ENCODE measurements at regions not wholly inside any gene's neighbourhood (a gene's known extent, or its start where the extent isn't known, plus 50 kb on each side); places are given as distances from the start of the nearest gene placed in this dataset.
A peak's percentile ranks its signal among the peaks of the same experiment; 100 is the strongest.

DNA sequence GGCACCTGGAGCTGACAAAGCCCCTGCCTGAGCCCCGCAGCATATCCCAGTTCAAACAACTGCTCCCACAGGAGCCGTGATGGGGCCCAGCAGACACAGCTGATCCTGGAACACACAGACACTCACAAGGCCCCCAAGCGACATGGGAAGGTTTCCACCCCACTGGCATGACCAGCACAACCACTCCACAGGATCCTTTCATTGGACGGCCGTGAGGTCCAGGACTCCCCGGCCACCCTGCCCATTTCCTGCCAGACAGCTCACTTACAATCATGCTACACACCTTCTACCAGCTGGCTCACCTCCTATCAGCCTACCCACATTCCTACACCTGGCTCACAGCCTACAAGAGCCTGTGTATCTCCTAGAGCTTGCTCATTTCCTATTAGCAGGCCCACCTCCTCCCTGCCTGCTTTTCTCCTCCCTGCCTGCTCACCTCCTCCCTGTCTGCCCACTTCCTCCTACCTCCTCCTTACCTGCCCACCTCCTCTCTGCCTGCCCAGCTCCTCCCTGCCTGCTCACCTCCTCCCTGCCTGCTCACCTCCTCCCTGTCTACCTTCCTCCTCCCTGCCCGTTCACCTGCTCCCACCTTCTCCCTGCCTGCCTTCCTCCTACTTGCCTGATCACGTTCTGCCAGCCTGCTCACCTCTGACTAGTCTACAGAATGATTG is 73.9 kb downstream of the MATN1 start:
- TF ChIP-seq, protein P1, sequence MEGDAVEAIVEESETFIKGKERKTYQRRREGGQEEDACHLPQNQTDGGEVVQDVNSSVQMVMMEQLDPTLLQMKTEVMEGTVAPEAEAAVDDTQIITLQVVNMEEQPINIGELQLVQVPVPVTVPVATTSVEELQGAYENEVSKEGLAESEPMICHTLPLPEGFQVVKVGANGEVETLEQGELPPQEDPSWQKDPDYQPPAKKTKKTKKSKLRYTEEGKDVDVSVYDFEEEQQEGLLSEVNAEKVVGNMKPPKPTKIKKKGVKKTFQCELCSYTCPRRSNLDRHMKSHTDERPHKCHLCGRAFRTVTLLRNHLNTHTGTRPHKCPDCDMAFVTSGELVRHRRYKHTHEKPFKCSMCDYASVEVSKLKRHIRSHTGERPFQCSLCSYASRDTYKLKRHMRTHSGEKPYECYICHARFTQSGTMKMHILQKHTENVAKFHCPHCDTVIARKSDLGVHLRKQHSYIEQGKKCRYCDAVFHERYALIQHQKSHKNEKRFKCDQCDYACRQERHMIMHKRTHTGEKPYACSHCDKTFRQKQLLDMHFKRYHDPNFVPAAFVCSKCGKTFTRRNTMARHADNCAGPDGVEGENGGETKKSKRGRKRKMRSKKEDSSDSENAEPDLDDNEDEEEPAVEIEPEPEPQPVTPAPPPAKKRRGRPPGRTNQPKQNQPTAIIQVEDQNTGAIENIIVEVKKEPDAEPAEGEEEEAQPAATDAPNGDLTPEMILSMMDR (IDR thresholded peaks at IDR 0.05; ENCODE audit: insufficient read depth, low read length, poor library complexity, severe bottlenecking): no peak
- DNase-seq (ENCODE audit: low read depth): peak; percentile 18

DNA sequence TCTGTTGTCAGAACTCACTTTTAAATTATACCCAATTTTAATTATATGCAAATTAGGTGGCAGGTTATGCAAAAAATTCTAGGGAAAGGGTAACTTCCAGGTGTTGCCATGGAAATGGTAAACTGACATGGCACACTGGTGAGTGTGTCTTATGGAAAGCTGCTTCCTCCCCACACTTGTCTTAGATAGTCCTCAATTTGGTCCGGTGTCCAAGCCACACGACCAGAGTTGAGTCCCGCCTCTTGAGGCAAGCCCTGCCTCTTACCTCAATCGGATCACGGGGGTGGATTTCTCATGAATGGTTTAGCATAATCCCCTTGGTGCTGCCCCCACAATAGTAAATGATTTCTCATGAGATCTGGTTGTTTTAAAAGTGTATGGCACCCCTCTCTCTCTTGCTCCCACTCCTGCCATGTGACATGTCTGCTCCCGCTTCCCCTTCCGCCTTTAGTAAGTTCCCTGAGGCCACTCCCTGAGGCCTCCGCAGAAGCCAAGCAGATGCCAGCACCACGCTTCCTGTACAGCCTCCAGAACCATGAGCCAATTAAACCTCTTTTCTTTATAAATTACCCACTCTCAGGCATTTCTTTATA is 74.9 kb downstream of the MATN1 start:
- Histone ChIP-seq H3K27me3 (ENCODE audit: control insufficient read depth, insufficient read depth, low read length) (peaks cover 11% of the 10 kb centered on the region), H3K36me3 (ENCODE audit: control insufficient read depth, insufficient read depth, low read length) (no peaks in the 10 kb centered on the region), H3K4me3 (ENCODE audit: low read depth, low read length) (no peak overlapping the region)
- TF ChIP-seq, protein P1 (IDR thresholded peaks at IDR 0.05; ENCODE audit: insufficient read depth, low read length, poor library complexity, severe bottlenecking): no peak
- no peak for DNase-seq (ENCODE audit: low read depth)

More for the DNA sequence above, 73.9 kb downstream of the MATN1 start:
- H3K4me3 ChIP-seq (ENCODE audit: low read depth, low read length): no peak overlapping the region
- peaks cover 9% of the 10 kb centered on the region for H3K27me3 ChIP-seq (ENCODE audit: control insufficient read depth, insufficient read depth, low read length)
- H3K36me3 ChIP-seq (ENCODE audit: control insufficient read depth, insufficient read depth, low read length): no peaks in the 10 kb centered on the region

DNA sequence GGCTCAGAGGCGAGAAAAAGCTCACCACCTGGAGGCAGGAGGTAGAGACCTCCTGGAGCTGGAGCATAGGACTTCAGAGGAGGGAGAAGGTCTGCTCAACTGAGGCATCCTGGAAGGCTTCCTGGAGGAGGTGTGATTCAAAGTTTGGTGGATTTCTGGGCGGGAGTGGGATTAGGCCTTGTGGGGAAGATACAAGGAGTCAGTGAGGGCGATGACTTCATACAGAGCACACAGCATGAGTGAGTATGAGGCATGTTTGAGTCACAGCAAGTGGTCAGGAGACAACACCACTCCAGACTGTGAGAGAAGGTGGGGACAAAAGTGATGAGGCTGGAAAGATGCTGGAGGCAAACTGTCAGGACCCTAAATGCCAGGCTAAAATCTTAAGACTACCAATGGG is 77.6 kb downstream of the MATN1 start:
- TF ChIP-seq, protein P1 (IDR thresholded peaks at IDR 0.05; ENCODE audit: insufficient read depth, low read length, poor library complexity, severe bottlenecking): no peak
- Histone ChIP-seq H3K36me3 (ENCODE audit: control insufficient read depth, insufficient read depth, low read length) (no peaks in the 10 kb centered on the region), H3K4me3 (ENCODE audit: low read depth, low read length) (no peak overlapping the region), H3K27me3 (ENCODE audit: control insufficient read depth, insufficient read depth, low read length) (peaks cover 20% of the 10 kb centered on the region)
- peak; percentile 35 for DNase-seq (ENCODE audit: low read depth)

DNA sequence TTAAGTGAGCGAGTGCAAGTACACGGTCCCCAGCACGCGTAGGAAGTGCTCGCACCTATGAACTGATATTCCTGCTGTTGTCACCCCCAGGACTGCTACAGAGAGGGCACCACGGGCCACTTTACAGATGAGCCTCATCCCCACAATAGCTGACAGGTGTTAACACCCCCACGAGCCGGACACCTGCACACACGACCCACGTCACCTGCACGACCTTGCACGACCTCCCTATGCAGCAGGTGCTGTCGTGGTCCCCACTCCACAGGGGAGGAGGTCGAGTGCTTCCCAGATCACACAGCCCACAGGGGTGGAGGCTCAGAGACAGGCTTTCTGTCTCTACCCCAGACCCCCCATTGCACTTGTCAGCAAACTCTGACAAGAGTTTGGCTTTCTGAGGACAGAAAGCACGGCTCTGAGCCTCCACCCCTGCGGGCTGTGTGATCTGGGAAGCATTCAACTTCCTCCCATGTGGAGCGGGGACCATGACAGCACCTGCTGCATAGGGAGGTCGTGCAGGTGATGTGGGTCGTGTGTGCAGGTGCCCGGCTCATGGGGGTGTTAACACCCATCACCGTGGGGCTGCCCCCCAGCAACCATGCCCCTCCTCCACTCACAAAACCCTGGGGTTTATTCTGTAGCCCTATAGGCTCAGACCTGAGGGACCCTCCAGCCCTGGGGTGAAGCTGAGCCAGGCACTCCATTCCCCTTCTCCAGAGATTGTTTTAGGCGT is 80.8 kb downstream of the MATN1 start:
- TF ChIP-seq, protein P1 (IDR thresholded peaks at IDR 0.05; ENCODE audit: insufficient read depth, low read length, poor library complexity, severe bottlenecking): no peak
- Histone ChIP-seq H3K4me3 (ENCODE audit: low read depth, low read length) (no peak overlapping the region), H3K27me3 (ENCODE audit: control insufficient read depth, insufficient read depth, low read length) (peaks cover 16% of the 10 kb centered on the region), H3K36me3 (ENCODE audit: control insufficient read depth, insufficient read depth, low read length) (no peaks in the 10 kb centered on the region)
- DNase-seq (ENCODE audit: low read depth): no peak

DNA sequence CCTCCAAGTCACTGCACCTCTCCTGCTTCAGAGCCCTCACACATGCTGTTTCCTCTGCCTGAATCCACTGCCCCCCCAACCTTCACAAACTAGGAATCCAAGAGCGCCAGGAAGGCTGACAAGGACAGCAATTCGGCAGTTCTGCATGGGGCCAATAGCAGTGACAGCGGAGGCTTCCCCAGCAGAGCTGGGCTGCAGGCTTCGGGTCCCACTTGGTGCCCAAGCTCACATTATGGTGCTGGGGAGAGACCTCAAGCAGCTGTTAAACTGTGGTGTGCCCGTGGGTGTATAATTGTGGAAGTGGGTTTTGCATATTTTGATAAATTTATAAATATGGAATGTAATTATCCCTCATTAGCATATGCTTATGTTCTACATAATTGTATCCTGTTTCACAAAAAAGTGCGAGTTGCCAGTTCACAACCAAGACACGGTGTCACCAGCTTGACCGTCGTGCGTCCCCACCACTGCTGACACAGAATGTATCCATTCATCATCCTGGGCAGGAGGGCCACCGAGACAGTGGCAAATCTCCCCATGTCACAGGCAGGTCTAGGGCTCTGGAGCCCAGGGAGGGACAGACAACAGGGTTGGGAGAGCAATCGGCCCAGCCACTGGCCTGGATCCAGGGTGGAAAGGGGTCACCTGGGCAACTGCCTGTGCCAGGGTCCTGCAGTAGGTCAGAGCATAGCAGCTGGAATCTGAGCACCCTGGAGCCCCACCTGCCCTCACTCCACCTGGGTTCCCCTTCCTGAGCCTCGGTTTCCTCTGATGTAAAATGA is 81.6 kb downstream of the MATN1 start:
- Histone ChIP-seq H3K4me3 (ENCODE audit: low read depth, low read length) (no peak overlapping the region), H3K27me3 (ENCODE audit: control insufficient read depth, insufficient read depth, low read length) (peaks cover 18% of the 10 kb centered on the region), H3K36me3 (ENCODE audit: control insufficient read depth, insufficient read depth, low read length) (no peaks in the 10 kb centered on the region)
- TF ChIP-seq, protein P1 (IDR thresholded peaks at IDR 0.05; ENCODE audit: insufficient read depth, low read length, poor library complexity, severe bottlenecking): no peak
- DNase-seq (ENCODE audit: low read depth): no peak

Measured in kidney epithelial cell (primary cell).